ENCODE measurements at regions not wholly inside any gene's neighbourhood (a gene's known extent, or its start where the extent isn't known, plus 50 kb on each side); places are given as distances from the start of the nearest gene placed in this dataset.

DNA sequence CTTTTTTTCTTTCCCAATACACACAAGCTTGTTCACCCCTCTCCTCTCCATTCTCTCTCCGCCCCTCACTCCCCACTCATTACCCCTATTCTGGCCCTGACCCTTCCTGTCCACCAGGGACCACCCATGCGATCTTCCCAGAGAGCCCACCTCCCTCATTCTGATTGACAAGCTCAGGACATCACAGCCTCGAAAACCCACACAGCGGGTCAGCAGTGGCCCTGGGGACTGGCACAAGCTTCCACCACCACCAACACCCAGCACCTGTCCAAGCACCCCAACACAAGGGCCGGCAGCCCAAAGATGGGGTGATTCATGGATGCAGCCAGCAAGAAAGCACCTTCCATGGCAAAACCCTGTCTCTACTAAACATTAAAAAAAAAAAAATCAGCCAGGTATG lies 50.0 kb upstream of the USP6NL start:
- H3K27me3 ChIP-seq (replicated peaks; ENCODE audit: insufficient read depth, low read depth, low read length, poor library complexity): no peaks in the 10 kb centered on the region
- no peak for TF ChIP-seq CTCF (conservative IDR thresholded peaks at IDR 0.05; ENCODE audit: low read depth, low read length)
- no peak for TF ChIP-seq EZH2 (IDR thresholded peaks at IDR 0.05; ENCODE audit: borderline replicate concordance, low read depth, low read length, poor library complexity, severe bottlenecking)
- H3K9me3 ChIP-seq (ENCODE audit: low read depth, low read length, poor library complexity, severe bottlenecking): no peaks in the 10 kb centered on the region
- no TSS peak for BruUV-seq (replicated peaks)
- H3K4me1 ChIP-seq (ENCODE audit: insufficient read depth, low read length, poor library complexity, severe bottlenecking): peaks cover 23% of the 10 kb centered on the region
- intact Hi-C loops (cut with micrococcal nuclease; ENCODE audit: unreplicated experiment): no loop called here
- H3K4me3 ChIP-seq (ENCODE audit: low read depth, low read length, poor library complexity, severe bottlenecking): no peak overlapping the region
- no peaks in the 10 kb centered on the region for H3K36me3 ChIP-seq (ENCODE audit: insufficient read depth, low read length, poor library complexity, severe bottlenecking)
- no peak overlapping the region for H3K27ac ChIP-seq (ENCODE audit: low read depth, low read length, poor library complexity, severe bottlenecking)
- POLR2A ChIA-PET (ENCODE audit: low non-redundant PET): no interaction called here
- CTCF ChIA-PET: interaction anchor here (0.6 to 0.7 kb wide), 2 partner anchors 10 to 237 kb away, joined by 3 to 6 read pairs; no protein-coding TSS in a partner anchor
- DNase-seq (ENCODE audit: low spot score): no peak
